T-helper 2 cell (primary cell): ENCODE measurements at regions not wholly inside any gene's neighbourhood (a gene's known extent, or its start where the extent isn't known, plus 50 kb on each side); places are given as distances from the start of the nearest gene placed in this dataset.

ENCODE experiments used
- DNase-seq, 5 experiments: peaks; one replicate each; pipeline versions ENCODE4 v3.0.0 to v3.0.0-alpha.2; 2012 to 2022

- peak in 2 of 5 experiments; percentile 27 to 41 for DNase-seq
Observed at GRCh38 chr7:131109011-131109758, 218.5 kb upstream of the MKLN1 start.

GRCh38 chr7:131109759-131110296, 217.8 kb upstream of the MKLN1 start:
- peak; percentile 46 to 95 (median 66) for DNase-seq

GRCh38 chr7:131110297-131111080, 217.2 kb upstream of the MKLN1 start:
- no peak for DNase-seq

GRCh38 chr7:131111081-131111576, 216.5 kb upstream of the MKLN1 start:
- peak in 2 of 5 experiments; percentile 39 to 70 for DNase-seq

GRCh38 chr7:131111792-131112191, 215.9 kb upstream of the MKLN1 start:
- DNase-seq = no peak

- no peak for DNase-seq
Observed at GRCh38 chr7:131112431-131112830, 215.2 kb upstream of the MKLN1 start.

GRCh38 chr7:131115340-131115739, 212.3 kb upstream of the MKLN1 start:
- no peak for DNase-seq

GRCh38 chr7:131117439-131117838, 210.2 kb upstream of the MKLN1 start:
- DNase-seq = no peak

- DNase-seq = no peak
Observed at GRCh38 chr7:131119381-131119780, 208.3 kb upstream of the MKLN1 start.

GRCh38 chr7:131122394-131122793, 205.3 kb upstream of the MKLN1 start:
- DNase-seq = peak in 1 of 5 experiments; percentile 6

- DNase-seq = no peak
Observed at GRCh38 chr7:131124001-131124629, 203.6 kb upstream of the MKLN1 start.

GRCh38 chr7:131124867-131125266, 202.8 kb upstream of the MKLN1 start:
- DNase-seq = no peak

GRCh38 chr7:131130324-131130723, 197.4 kb upstream of the MKLN1 start:
- no peak for DNase-seq

GRCh38 chr7:131131012-131131745, 196.5 kb upstream of the MKLN1 start:
- DNase-seq = no peak

GRCh38 chr7:131131746-131132431, 195.8 kb upstream of the MKLN1 start:
- DNase-seq = no peak

GRCh38 chr7:131139462-131139861, 188.2 kb upstream of the MKLN1 start:
- DNase-seq = no peak

- no peak for DNase-seq
Observed at GRCh38 chr7:131141443-131141967, 186.2 kb upstream of the MKLN1 start.

GRCh38 chr7:131143869-131144268, 183.8 kb upstream of the MKLN1 start:
- DNase-seq = no peak

GRCh38 chr7:131145026-131145425, 182.7 kb upstream of the MKLN1 start:
- DNase-seq = no peak

- no peak for DNase-seq
Observed at GRCh38 chr7:131145770-131146169, 181.9 kb upstream of the MKLN1 start.

GRCh38 chr7:131147604-131148003, 180.1 kb upstream of the MKLN1 start:
- DNase-seq = no peak
